BJ (cell line): ENCODE measurements at regions not wholly inside any gene's neighbourhood (a gene's known extent, or its start where the extent isn't known, plus 50 kb on each side); places are given as distances from the start of the nearest gene placed in this dataset.

ENCODE experiments used
- CTCF ChIA-PET: fragments of 350-600 bp; formaldehyde crosslinking; extraction: SDS; loops from one replicate; lab custom pipeline; 2021; ENCODE audit warnings: antibody characterized with exemption, inconsistent platforms; lab: Yijun Ruan, JAX
- POLR2A ChIA-PET: fragments of 300-600 bp; sonication (Branson Sonifier 250); formaldehyde crosslinking; extraction: SDS; loops from one replicate; lab custom pipeline; 2021; ENCODE audit warnings: antibody characterized with exemption; lab: Charles Lee
- DNase-seq: peaks from one replicate; pipeline ENCODE4 v3.0.0-alpha.2; 2011; ENCODE audit warnings: low read depth
- H3K27me3 ChIP-seq: 2 replicates; pipeline ENCODE4 v1.6.0; 2011; ENCODE audit warnings: low read length; ENCODE audit not compliant: control insufficient read depth, insufficient read depth
- H3K36me3 ChIP-seq: 2 replicates; pipeline ENCODE4 v1.5.1; 2011; ENCODE audit warnings: low read length; ENCODE audit not compliant: control insufficient read depth, insufficient read depth
- H3K4me3 ChIP-seq: 2 replicates; pipeline ENCODE4 v1.5.1; 2011; ENCODE audit warnings: low read depth, mild to moderate bottlenecking, control low read depth, low read length
- CTCF ChIP-seq: IDR thresholded peaks from 2 replicates; pipeline ENCODE4 v1.5.1; 2011; ENCODE audit warnings: low read depth, mild to moderate bottlenecking, control low read depth, inconsistent platforms, low read length, moderate library complexity; ENCODE audit not compliant: insufficient read depth

GRCh38 chr3:110790631-110791030, 281.0 kb upstream of the NECTIN3 start:
- Histone ChIP-seq H3K27me3 (no peaks in the 10 kb centered on the region), H3K4me3 (no peak overlapping the region), H3K36me3 (no peaks in the 10 kb centered on the region)
- no peak for DNase-seq
- CTCF ChIA-PET = no interaction called here
- POLR2A ChIA-PET = no interaction called here
- no peak for TF ChIP-seq CTCF

GRCh38 chr3:110791995-110792686, 279.5 kb upstream of the NECTIN3 start:
- POLR2A ChIA-PET = no interaction called here
- Histone ChIP-seq H3K36me3 (no peaks in the 10 kb centered on the region), H3K27me3 (no peaks in the 10 kb centered on the region), H3K4me3 (no peak overlapping the region)
- no peak for DNase-seq
- CTCF ChIA-PET = no interaction called here
- no peak for TF ChIP-seq CTCF

- TF ChIP-seq CTCF = no peak
- no peaks in the 10 kb centered on the region for H3K27me3 ChIP-seq
- ChIA-PET CTCF (interaction anchor here (0.5 kb wide), 1 partner anchor 43 kb away, joined by 3 read pairs; no protein-coding TSS in a partner anchor), POLR2A (no interaction called here)
- DNase-seq = no peak
- no peak overlapping the region for H3K4me3 ChIP-seq
- H3K36me3 ChIP-seq = no peaks in the 10 kb centered on the region
Observed at GRCh38 chr3:110793611-110794010, 278.0 kb upstream of the NECTIN3 start.

- TF ChIP-seq CTCF = no peak
- Histone ChIP-seq H3K4me3 (no peak overlapping the region), H3K27me3 (no peaks in the 10 kb centered on the region), H3K36me3 (no peaks in the 10 kb centered on the region)
- CTCF ChIA-PET = interaction anchor here (0.9 kb wide), 1 partner anchor 17 kb away, joined by 3 read pairs; no protein-coding TSS in a partner anchor
- POLR2A ChIA-PET = no interaction called here
- no peak for DNase-seq
Observed at GRCh38 chr3:110795163-110795562, 276.5 kb upstream of the NECTIN3 start.

GRCh38 chr3:110799271-110799670, 272.3 kb upstream of the NECTIN3 start:
- ChIA-PET POLR2A (no interaction called here), CTCF (no interaction called here)
- TF ChIP-seq CTCF = no peak
- DNase-seq = no peak
- no peaks in the 10 kb centered on the region for H3K27me3 ChIP-seq
- no peak overlapping the region for H3K4me3 ChIP-seq
- no peaks in the 10 kb centered on the region for H3K36me3 ChIP-seq
